Fibroblast of skin of left biceps (primary cell): ENCODE measurements at regions not wholly inside any gene's neighbourhood (a gene's known extent, or its start where the extent isn't known, plus 50 kb on each side); places are given as distances from the start of the nearest gene placed in this dataset.
"Not testable (repeated sequence)": the region's sequence is repeated elsewhere in the genome, so short reads cannot be mapped to it uniquely, and the experiment has no call there.

Source experiments
- DNase-seq, 2 experiments: peaks; one replicate each; pipeline ENCODE4 v3.0.0-alpha.2; 2013; ENCODE audit warnings: low read depth in 2 of 2

GRCh38 chrX:63466690-63467089 is 115.6 kb upstream of the SPIN4 start:
- DNase-seq: no peak

GRCh38 chrX:63458981-63459380 is 107.8 kb upstream of the SPIN4 start:
- DNase-seq: no peak

- DNase-seq: no peak
Measured at GRCh38 chrX:63453571-63453970, 102.4 kb upstream of the SPIN4 start.

GRCh38 chrX:63441717-63442116 is 90.6 kb upstream of the SPIN4 start:
- no peak for DNase-seq

GRCh38 chrX:63439580-63439979 is 88.4 kb upstream of the SPIN4 start:
- no peak for DNase-seq

GRCh38 chrX:63436865-63437264 is 85.7 kb upstream of the SPIN4 start:
- no peak for DNase-seq

GRCh38 chrX:63434665-63435064 is 83.5 kb upstream of the SPIN4 start:
- no peak for DNase-seq

GRCh38 chrX:63434206-63434605 is 83.1 kb upstream of the SPIN4 start:
- no peak for DNase-seq

GRCh38 chrX:63430026-63430425 is 78.9 kb upstream of the SPIN4 start:
- no peak for DNase-seq

GRCh38 chrX:63428348-63428747 is 77.2 kb upstream of the SPIN4 start:
- no peak for DNase-seq

GRCh38 chrX:63426519-63426918 is 75.4 kb upstream of the SPIN4 start:
- DNase-seq: no peak

- no peak for DNase-seq
Measured at GRCh38 chrX:63424063-63424462, 72.9 kb upstream of the SPIN4 start.

- DNase-seq: no peak
Measured at GRCh38 chrX:63421411-63421810, 70.3 kb upstream of the SPIN4 start.

- no peak for DNase-seq
Measured at GRCh38 chrX:63418211-63418610, 67.1 kb upstream of the SPIN4 start.

GRCh38 chrX:63417649-63418048 is 66.5 kb upstream of the SPIN4 start:
- DNase-seq: no peak

- DNase-seq: not testable (repeated sequence)
Measured at GRCh38 chrX:63409934-63410333, 58.8 kb upstream of the SPIN4 start.

- no peak for DNase-seq
Measured at GRCh38 chrX:63408050-63408449, 56.9 kb upstream of the SPIN4 start.

- no peak for DNase-seq
Measured at GRCh38 chrX:63404332-63404731, 53.2 kb upstream of the SPIN4 start.

GRCh38 chrX:63402106-63402505 is 51.0 kb upstream of the SPIN4 start:
- DNase-seq: no peak
